Bronchial epithelial cell (primary cell): ENCODE measurements at regions not wholly inside any gene's neighbourhood (a gene's known extent, or its start where the extent isn't known, plus 50 kb on each side); places are given as distances from the start of the nearest gene placed in this dataset.

Experiments used
- DNase-seq: peaks from one replicate; pipeline ENCODE4 v3.0.0-alpha.2; 2010; ENCODE audit warnings: low read depth
- FAIRE-seq: peaks from 2 replicates; lab custom pipeline; 2011; peaks lifted over from hg19 to GRCh38; lab: Jason Lieb, UNC
- H3K27me3 ChIP-seq: 2 replicates; pipeline ENCODE4 v1.5.1; 2011; ENCODE audit warnings: low read length; ENCODE audit not compliant: control insufficient read depth, insufficient read depth
- H3K36me3 ChIP-seq: 2 replicates; pipeline ENCODE4 v1.5.1; 2011; ENCODE audit warnings: low read length; ENCODE audit not compliant: control insufficient read depth, insufficient read depth
- H3K4me3 ChIP-seq: 2 replicates; pipeline ENCODE4 v1.5.1; 2011; ENCODE audit warnings: mild to moderate bottlenecking, low read depth, low read length, control low read depth
- CTCF ChIP-seq: IDR thresholded peaks from 2 replicates; pipeline ENCODE4 v1.5.1; 2011; ENCODE audit warnings: mild to moderate bottlenecking, moderate library complexity, low read length, control low read depth, inconsistent platforms; ENCODE audit not compliant: insufficient read depth, severe bottlenecking

- no peaks in the 10 kb centered on the region for H3K36me3 ChIP-seq
- H3K27me3 ChIP-seq = no peaks in the 10 kb centered on the region
- no peak overlapping the region for H3K4me3 ChIP-seq
- DNase-seq (no peak), FAIRE-seq (no peak)
- TF ChIP-seq CTCF = no peak
These were observed 95.2 kb upstream of the SEMA6D start for GRCh38 chr15:47622055-47622454.

DNA sequence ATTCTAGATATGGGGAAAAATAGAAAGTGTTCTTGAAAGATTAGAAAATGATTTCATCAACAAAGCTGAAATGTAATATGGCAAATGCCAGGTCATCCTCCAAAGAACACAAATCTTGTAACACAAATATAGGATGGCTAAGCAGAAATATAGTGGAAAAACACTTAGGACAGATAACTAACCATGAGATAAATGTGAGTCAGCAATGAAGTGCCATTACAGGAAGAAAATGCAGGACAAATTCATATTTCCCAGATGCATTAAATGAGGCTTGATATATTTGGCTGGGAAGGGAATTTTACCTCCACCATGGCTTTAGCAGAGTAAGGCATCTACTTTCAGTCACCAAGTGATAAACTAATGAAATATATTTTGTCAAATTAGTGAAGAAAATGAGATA, 92.8 kb upstream of the SEMA6D start:
- H3K36me3 ChIP-seq = no peaks in the 10 kb centered on the region
- H3K27me3 ChIP-seq = no peaks in the 10 kb centered on the region
- no peak for FAIRE-seq
- no peak overlapping the region for H3K4me3 ChIP-seq
- DNase-seq = no peak
- TF ChIP-seq CTCF = no peak

GRCh38 chr15:47639042-47639441, 78.3 kb upstream of the SEMA6D start:
- H3K36me3 ChIP-seq = no peaks in the 10 kb centered on the region
- no peak for TF ChIP-seq CTCF
- FAIRE-seq = no peak
- no peaks in the 10 kb centered on the region for H3K27me3 ChIP-seq
- no peak for DNase-seq
- no peak overlapping the region for H3K4me3 ChIP-seq

DNA sequence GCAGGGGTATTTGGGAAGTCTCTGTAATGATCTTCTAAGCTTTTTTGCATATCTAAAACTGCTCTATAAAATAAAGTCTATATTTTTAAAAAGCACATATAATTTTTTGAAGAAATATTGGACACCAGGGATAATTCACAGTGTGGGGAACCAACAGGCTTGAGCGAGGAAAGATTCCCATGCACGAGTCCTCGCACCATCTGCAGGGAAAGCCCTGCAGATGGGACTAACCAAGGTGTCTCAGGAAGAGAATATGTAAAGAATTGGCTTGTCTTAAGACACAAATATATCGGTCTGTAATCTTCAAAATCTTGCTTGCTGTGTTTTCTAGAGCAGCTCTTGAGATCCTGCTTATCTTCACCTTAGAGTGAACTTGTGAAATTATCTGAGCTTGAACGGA, 77.2 kb upstream of the SEMA6D start:
- Histone ChIP-seq H3K27me3 (no peaks in the 10 kb centered on the region), H3K36me3 (no peaks in the 10 kb centered on the region), H3K4me3 (no peak overlapping the region)
- FAIRE-seq = no peak
- DNase-seq = no peak
- TF ChIP-seq CTCF = no peak

DNA sequence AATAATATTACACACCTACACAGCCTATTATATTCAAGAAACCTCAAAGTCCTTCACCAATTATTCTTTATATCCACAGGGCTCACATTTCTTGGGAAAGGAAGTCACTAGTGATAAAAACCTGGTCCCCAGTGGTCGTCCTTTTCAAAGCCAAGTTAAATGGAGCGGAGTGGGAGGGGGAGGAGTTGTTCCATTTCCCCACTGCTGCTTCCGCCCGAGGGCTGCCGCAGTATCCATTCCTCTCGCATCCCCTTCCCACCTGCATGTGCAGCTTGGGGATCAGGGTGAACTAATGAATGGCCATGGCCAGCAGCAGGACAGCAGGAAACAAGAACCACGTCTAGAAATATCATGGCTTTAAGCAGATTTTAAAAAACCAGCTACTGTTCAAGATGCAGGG, 76.4 kb upstream of the SEMA6D start:
- Histone ChIP-seq H3K36me3 (no peaks in the 10 kb centered on the region), H3K27me3 (no peaks in the 10 kb centered on the region), H3K4me3 (no peak overlapping the region)
- no peak for TF ChIP-seq CTCF
- DNase-seq (no peak), FAIRE-seq (no peak)

GRCh38 chr15:47644722-47645121, 72.6 kb upstream of the SEMA6D start:
- Histone ChIP-seq H3K27me3 (no peaks in the 10 kb centered on the region), H3K4me3 (no peak overlapping the region), H3K36me3 (no peaks in the 10 kb centered on the region)
- no peak for TF ChIP-seq CTCF
- no peak for DNase-seq
- no peak for FAIRE-seq
